ENCODE measurements at regions not wholly inside any gene's neighbourhood (a gene's known extent, or its start where the extent isn't known, plus 50 kb on each side); places are given as distances from the start of the nearest gene placed in this dataset.

- DNase-seq (ENCODE audit: low read depth): no peak
- no peak for TF ChIP-seq CTCF (conservative IDR thresholded peaks at IDR 0.05; ENCODE audit: low read length)
- no peak overlapping the region for H3K4me3 ChIP-seq (ENCODE audit: low read length)
Observed at GRCh38 chr6:145267076-145267867, 468.0 kb downstream of the EPM2A start.

- H3K4me3 ChIP-seq (ENCODE audit: low read length): no peak overlapping the region
- no peak for DNase-seq (ENCODE audit: low read depth)
- TF ChIP-seq CTCF (conservative IDR thresholded peaks at IDR 0.05; ENCODE audit: low read length): no peak
Observed at GRCh38 chr6:145270464-145270863, 464.9 kb downstream of the EPM2A start.

GRCh38 chr6:145271040-145271439 lies 464.3 kb downstream of the EPM2A start:
- no peak overlapping the region for H3K4me3 ChIP-seq (ENCODE audit: low read length)
- no peak for DNase-seq (ENCODE audit: low read depth)
- no peak for TF ChIP-seq CTCF (conservative IDR thresholded peaks at IDR 0.05; ENCODE audit: low read length)

- no peak for DNase-seq (ENCODE audit: low read depth)
- no peak for TF ChIP-seq CTCF (conservative IDR thresholded peaks at IDR 0.05; ENCODE audit: low read length)
- no peak overlapping the region for H3K4me3 ChIP-seq (ENCODE audit: low read length)
Observed at GRCh38 chr6:145271577-145271976, 463.7 kb downstream of the EPM2A start.

- no peak for DNase-seq (ENCODE audit: low read depth)
- no peak for TF ChIP-seq CTCF (conservative IDR thresholded peaks at IDR 0.05; ENCODE audit: low read length)
- no peak overlapping the region for H3K4me3 ChIP-seq (ENCODE audit: low read length)
Observed at GRCh38 chr6:145272246-145272645, 463.1 kb downstream of the EPM2A start.

- no peak overlapping the region for H3K4me3 ChIP-seq (ENCODE audit: low read length)
- no peak for DNase-seq (ENCODE audit: low read depth)
- no peak for TF ChIP-seq CTCF (conservative IDR thresholded peaks at IDR 0.05; ENCODE audit: low read length)
Observed at GRCh38 chr6:145273136-145273535, 462.2 kb downstream of the EPM2A start.

- no peak for TF ChIP-seq CTCF (conservative IDR thresholded peaks at IDR 0.05; ENCODE audit: low read length)
- no peak overlapping the region for H3K4me3 ChIP-seq (ENCODE audit: low read length)
- peak; percentile 4 for DNase-seq (ENCODE audit: low read depth)
Observed at GRCh38 chr6:145274083-145274482, 461.2 kb downstream of the EPM2A start.

All from AG10803 (cell line).